GM19372 (cell line): ENCODE measurements at regions not wholly inside any gene's neighbourhood (a gene's known extent, or its start where the extent isn't known, plus 50 kb on each side); places are given as distances from the start of the nearest gene placed in this dataset.
"Not testable (repeated sequence)": the region's sequence is repeated elsewhere in the genome, so short reads cannot be mapped to it uniquely, and the experiment has no call there.

Experiments
- ATAC-seq: cut with Tn5 transposase; IDR thresholded peaks from one replicate; pipeline ENCODE4 v1.9.1; 2021; ENCODE audit warnings: mild to moderate bottlenecking, low read depth, moderate library complexity; ENCODE audit not compliant: unreplicated experiment

DNA sequence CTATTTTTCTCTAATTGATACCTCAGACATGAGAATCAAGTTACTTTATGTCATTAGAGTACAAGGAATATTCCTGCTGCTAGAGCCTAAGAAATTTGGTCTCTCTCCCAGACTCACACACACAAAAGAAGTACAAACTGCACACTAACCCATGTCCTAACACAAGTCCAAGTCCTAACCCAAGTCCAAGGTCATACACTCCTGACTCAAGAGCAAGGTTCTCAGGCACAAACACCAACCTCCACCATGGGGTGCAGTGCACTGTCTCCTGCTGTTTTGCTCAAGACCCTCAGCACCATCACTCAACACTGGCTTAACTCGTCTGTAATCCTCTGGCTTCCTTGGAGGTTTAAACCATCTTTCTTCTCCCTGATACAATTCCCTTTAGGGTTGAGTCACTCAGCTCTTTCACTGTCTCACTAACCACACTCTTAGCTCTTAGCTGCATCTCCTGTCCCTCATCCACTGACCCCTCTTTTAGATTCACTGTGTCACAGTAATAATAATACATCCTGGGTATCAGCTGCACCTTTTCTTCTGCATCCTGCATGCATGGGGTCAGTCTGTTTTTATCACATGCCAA lies 129.8 kb downstream of the BCL2L11 start:
- ATAC-seq, result no peak

DNA sequence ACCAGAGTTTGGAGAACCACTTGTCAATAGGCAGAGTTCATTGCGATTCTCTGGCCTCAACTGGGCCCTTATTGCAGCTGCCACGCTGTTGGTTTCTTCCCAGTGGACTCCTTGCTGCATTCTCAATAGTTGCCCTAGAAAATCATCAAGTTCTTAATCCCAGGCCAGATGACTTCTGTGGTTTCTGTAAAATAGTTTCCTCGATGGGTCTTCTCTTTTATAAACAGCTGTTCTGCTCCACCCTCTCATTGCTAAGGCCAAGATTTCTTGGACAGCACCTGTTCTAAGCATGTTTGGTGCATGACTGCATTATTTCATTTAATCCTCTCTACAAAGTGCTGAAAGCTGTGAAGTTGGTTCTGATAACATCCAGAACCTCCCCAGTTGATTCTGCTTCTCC lies 131.0 kb downstream of the BCL2L11 start:
- no peak for ATAC-seq

DNA sequence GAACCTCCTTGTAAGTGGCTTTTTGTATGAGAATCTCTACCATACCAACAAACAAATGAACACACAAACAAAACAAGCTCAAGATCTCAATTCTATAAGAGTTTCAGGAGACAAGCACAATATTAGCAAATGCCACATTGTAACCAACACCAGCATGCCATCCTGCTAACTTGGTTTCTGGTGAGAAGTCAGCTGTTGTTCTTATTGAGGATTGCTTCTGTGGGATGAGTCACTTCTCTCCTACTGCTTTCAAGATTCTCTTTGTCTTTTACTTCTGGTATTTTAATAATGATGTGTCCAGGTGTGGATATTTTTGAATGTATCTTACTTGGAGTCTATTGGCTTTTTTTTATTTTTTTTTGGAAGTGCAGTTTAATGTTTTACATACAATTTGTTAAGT lies 131.7 kb downstream of the BCL2L11 start:
- ATAC-seq, result no peak

DNA sequence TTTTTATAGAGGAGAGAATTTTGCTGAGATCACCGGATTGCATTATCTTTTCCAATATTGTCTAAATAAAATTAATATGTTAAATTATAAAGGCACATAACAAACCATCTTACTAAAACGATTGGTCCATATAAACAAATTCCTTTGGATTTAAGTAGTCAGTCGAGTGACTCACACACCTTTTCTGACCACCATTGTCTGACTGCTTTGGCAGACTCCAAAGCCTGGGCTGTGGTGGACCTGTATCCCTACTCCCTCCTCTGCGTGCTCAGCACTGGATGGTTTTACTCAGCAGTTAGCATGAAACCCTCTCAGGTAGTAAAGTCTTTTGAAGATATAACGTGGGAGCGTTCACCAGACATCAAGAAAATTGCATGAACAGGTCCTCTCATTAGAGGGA lies 134.2 kb downstream of the BCL2L11 start:
- not testable (repeated sequence) for ATAC-seq

DNA sequence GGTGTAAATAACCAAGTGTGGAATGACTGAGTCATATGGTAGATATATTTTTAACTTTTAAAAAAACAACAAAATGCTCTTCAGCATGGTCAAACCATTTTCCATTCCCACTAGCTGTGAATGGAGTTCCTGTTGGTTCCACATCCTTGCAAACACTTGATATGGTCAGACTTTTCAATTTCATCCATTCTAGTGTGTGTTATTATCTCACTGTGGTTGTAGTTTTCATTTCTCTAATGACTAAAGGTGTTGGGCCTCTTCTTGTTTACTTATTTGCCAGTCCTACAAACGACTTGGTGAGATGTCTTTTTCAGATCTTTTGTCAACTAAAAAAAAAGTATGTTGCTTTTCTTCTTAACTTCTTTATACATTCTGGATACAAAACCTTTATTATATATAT lies 135.9 kb downstream of the BCL2L11 start:
- ATAC-seq, result not testable (repeated sequence)

DNA sequence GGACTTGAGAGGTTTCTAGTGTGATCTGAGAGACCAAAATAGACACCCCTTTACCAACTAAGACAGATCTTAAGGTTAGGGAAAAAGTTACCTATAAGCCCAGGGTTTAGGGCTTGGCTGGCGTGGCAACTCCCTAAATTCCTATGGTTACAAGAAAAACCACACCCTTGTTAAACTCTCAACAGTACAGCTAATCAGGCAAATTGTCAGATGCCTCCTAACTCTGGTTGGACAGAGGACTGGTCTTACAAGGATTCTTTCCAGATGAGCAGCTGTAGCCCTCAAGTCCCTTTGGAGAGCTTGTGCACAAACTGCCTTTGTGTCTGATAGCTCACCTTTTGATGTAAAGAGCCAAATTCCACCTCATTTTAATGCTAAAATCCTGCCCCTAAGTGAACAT lies 136.9 kb downstream of the BCL2L11 start:
- ATAC-seq, result not testable (repeated sequence)

DNA sequence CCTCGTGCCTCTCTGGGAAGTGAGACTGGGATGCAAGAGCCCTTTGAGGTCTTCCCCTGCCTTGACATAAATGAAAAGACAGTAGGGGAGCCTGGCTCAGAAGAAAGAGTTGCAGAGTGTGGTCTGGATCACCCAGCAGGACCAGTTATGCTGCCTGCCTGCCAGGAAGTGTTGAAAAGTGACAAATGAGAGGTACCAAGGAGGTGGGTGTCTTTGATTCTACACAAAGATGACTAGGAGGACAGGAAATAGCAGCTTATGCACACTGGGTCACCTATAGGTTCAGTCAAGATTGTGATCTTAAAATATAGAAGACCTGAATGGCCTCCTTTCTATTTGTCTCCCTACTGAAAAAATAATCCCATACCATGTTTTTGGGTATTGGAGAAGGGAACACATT lies 137.6 kb downstream of the BCL2L11 start:
- ATAC-seq, result not testable (repeated sequence)

DNA sequence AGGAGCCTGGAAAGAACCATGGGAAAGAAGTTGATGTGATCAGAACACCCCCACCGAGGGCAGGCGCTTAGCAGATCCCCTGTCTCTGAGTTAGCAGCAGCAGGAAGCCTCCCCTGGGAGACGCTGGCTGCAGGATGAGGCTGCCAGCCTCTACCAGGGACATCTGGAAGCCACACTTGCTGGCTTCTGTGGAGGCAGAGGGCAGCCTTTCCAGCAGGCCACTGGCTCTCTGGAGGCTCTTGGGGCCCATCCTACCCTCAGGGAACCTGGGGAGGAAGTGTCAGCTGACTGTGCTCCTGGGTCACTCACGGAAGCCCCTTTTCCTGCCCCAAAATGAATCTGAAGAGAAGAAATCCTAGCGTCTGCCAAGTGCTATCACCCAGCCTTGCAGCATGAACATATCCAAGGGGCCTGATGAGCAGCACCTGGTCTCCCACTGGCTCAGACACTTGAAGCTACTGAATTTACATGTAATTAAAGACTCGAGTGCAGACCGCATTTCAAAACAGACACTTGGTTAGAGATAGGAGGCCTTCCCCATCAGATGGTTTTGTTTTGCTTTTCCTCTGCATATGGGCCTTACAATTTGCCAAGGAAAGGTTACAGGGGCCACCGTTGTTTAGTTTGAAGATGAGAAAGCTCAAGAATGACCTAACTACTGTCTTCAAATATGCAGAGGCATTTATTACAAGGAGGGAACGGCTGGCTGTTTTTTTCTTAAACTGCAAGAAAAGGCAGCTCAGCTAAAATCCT lies 142.1 kb downstream of the BCL2L11 start:
- not testable (repeated sequence) for ATAC-seq

DNA sequence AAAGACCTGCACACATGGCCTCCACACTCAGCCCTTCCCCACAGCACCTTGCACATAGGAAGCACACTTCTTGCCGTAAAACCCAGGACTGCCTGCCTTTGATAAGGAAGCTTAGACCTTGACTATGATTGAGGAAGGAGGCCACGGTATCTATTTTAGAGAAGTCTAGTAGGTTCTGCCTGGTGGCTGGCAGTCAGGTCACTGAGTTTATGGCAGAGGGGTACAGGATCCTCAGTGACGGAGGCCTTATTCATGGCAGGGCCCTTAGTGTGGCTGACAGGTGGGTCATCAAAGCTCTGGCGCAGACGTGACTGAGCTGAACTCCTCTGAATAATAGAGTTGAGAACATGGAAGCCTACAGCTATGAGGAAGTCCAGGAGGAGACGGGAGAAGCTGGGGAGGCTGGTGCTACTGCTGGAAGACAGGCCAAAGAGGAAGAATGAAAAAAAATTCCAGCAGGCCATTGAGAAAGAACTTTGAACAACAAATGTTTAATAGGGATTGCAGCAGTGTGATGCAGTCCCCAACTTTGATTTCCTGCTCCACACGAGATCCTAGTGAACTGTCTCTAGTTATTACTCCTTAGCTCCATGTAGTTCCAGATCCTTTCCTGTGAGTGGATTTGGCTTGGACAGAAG lies 142.8 kb downstream of the BCL2L11 start:
- not testable (repeated sequence) for ATAC-seq

DNA sequence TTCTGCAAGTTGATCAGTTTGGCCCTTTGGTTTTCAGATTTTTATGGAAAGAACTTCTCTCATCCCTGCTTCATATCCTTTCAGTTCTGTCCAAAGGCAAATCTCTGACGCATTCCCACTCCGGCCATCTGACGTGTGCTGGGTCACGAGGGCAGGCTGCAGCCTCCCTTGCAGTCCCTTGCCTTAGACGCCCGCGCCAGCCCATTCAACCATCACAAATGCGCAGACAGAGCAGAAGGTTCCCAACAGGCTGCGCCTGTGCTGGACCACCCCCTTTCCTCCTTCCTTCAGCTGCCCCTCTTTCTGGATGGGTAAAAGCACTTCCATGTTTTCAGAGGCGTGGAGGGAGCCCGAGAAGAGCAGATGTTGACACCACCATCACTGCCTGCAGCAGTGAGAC lies 144.2 kb downstream of the BCL2L11 start:
- not testable (repeated sequence) for ATAC-seq

DNA sequence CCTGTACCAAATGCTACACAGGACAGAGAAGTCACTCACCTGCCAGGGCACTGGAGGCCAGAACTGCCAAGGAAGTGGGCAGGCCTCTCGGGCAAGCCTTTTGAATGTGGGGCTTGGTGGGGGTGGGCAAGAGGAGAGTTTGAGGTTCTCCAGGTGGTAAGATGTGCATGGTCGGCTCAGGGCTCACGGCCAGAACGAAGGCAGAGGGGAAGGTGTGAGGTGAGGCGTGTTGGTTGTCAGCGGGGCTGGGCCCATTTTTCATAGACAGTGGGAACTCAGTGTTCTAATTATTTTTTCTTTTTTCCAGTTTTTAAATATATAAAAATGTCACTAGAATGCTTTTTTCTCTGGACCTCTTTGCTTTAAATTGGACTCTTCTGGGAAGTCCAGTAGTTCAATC lies 145.8 kb downstream of the BCL2L11 start:
- ATAC-seq, result not testable (repeated sequence)

DNA sequence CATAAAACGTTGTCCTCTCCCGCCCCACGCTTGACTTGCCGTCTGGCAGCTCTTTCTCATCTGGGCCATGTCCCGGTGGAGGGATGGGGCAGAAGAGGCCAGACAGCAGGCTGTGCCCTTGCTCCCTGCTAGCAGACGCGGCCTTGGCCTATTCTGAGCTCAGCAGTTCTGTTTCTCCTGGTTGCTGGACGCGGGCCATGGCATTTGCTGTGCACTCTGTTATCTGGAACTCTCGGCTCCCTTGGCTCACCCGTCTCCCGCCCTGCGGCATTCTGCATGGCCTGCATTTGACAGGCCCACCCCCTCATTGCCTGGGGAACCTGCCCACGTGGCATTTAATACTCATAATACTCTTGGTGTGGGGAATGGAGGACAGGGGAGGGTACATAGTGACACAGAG lies 146.3 kb downstream of the BCL2L11 start:
- ATAC-seq, result not testable (repeated sequence)

DNA sequence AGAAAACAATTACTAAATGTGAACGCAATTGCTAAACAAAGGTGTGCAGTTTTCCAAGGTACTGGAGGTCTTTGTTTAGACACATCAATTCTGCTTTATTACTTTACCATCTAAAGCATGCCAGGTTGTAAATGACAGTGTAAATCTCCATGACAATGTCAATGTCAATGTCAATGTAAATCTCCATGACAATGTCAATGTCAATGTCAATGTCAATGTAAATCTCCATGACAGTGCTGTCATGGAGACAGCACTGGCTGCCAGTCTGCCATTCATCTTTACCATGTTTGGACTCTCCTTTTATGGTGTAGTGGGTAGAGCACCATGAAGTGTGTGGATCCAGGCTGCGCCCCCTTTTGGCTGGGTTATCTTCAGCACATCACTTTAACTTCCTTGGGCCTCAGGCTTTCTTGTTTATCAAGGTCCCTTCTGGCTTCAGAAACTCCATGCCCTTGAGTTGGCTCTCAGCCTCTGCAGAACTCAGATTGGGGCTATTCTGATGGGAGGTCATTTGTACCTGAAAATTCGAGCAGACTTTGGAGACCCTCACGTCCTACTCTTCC lies 149.1 kb downstream of the BCL2L11 start:
- ATAC-seq, result not testable (repeated sequence)

DNA sequence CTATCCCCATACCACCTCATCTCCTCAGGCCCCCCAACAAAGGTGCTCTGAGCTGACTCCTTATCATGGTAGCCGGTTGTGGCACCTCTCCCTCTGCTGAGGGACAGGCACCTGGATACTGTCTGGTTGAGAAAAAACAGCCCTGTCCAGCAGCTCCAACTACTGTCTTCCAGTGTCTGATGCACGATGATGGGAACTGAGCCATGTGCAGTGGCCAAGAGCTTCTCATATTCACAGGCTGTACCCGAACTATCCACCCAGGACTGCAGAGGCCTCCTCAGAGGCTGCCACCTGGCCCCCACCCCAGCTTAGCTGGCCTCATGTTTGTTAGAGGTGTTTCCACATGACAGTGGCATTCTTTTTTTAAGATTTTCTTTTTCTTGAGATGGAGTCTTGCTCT lies 149.9 kb downstream of the BCL2L11 start:
- ATAC-seq, result not testable (repeated sequence)

DNA sequence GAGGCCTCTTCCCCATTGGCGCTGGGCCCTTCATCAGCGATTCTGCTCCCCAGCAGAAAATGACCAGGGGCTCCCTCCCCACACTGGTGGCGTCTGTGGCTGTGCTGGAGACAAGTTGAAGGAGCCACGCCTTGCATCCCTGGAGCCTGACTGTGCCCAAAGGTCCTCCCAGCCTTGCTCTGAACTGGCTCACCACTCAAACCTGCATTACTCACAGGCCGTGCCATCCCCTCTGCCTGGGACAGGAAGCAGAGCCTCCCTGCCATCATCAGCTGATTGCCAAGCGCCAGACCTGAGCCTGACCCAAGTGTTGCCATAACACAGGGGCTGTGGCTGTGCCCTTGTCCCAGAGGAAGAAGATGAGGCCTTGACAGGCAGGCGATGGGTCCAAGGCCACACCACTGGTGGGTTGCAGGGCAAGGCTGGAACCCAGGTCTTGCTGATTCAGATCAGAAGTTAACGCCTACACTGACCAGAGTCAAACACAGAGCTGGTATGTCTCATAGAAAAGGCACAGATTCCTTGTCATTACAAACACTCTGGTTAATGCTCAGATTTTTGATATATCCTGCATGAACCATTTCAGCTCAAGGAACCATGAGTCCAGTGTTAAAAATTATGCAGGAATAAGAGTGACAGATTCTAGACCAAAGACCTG lies 151.1 kb downstream of the BCL2L11 start:
- not testable (repeated sequence) for ATAC-seq

DNA sequence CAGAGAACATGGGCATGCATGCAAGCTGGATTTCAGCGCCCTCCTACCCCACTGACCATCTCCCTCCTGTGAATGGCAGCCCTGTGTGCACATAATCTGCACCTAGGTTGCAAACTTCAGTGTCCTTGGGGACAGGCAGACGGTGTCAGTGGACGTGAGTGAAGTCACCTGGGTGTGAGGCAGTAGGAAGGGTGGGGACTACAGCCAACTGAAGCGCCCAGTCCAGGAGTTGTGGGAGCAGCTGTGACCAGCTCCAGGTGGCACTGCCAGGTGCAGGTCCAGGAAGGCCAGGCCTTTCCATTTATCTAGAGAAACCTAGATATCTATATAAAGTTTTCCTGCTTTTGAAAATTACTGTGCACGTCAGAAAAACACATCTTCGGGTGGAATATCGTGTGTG lies 152.3 kb downstream of the BCL2L11 start:
- ATAC-seq, result not testable (repeated sequence)

DNA sequence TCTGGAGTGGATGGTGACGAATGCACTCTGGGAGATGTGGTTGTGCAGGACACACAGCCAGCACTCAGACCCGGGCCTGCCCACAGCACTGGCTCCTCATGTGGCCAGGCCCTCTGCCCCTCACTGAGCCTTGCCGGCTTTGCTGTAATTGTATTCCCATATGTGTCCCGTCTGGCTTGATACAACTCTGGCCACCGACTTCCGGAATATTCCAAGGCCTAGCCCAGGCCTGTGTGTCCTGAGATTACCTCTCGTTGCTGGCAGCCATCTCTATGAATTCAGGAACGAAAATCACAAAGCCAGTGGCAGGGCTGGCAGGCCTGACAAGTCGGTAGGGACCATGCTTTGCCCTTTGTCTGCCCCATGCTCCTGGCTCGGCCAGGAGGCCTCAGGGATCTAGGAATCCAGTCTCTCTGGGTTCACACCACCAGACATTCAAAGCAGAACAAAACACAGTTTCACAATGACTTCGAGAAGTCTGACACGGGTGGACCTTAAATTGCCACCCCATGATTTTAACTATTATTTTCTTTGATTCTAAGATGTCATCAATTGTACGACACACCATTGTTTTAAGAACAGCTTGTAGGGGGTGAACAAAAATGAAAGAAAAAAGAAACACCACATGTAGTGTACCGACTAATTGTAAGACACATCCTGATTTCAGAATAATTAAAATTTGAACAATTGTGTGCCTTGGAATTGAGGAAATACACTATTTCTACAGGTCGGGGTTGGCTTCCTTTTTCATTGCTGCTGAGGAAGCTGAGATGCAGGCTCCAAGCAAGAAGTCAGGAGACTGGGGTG lies 154.5 kb downstream of the BCL2L11 start:
- ATAC-seq, result not testable (repeated sequence)

DNA sequence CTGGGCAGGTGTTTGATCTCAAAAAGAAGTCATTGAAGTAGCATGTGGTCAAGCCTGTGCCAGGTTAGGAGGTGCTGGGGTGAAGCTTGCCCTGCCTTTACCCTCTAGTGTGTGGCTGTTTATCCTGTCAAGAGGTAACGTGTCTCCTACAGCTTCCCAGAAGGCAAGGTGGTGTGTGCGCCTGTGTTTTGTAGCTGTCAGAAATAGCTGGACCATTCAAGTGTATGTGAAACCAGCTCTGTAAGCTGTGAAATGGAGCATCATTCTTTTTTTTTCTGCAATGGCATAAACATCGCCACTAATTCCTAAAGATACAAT lies 155.1 kb downstream of the BCL2L11 start:
- ATAC-seq, result not testable (repeated sequence)

DNA sequence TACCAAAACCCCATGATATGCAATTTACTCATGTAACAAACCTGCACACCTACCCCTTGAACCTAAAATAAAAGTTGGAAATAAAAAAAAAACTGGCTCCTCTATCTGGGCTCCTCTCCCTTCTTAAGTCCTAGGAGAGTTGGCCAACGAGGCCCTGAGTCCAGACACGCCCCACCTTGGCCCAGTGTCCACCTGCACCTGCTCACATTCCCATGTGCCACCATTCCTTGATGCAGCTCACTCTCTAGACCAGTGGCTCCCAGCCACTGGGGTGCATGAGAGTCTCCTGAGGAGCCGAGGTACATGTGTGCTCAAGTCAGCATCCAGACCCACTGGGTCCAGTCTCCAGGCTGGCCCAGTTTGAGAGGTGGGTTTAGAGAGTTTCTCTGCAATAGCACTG lies 157.4 kb downstream of the BCL2L11 start:
- ATAC-seq, result not testable (repeated sequence)

DNA sequence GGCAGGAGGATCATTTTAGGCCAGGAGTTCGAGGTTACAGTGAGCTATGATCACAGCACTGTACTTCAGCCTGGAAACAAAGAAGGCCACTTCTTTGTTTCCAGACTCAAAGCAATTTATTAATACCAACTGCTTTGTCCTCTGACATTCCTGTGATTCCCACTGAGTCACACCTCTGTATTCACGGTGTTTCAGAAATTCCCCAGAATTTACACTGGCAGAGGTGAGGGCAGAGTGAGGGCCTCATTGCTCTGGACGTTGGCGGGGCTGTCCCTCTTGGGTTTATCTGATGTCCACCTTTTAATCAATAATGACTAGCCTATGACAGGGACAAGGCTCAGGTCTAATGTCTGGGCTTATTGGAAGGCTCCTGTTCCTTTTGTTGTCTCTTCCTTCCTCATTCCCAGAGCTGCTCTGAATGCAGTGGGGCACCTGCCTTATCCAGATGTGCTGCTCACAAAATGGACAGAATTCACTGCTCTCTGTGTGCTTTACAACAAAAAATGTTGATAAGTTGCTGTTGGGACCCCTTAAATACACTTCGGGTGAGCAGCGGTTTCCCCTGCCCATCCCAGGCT lies 160.1 kb downstream of the BCL2L11 start:
- not testable (repeated sequence) for ATAC-seq
